ACC112 (cell line): ENCODE measurements at regions not wholly inside any gene's neighbourhood (a gene's known extent, or its start where the extent isn't known, plus 50 kb on each side); places are given as distances from the start of the nearest gene placed in this dataset.

Experiments used
- H2AFZ ChIP-seq: fragments of 200-600 bp; sonication (generic); one replicate; pipeline ENCODE4 v1.6.0; 2017; ENCODE audit warnings: antibody characterized with exemption, low read length; ENCODE audit not compliant: unreplicated experiment
- H3K27ac ChIP-seq: fragments of 200-600 bp; sonication (generic); 2 replicates; pipeline ENCODE4 v1.5.1; 2014; ENCODE audit warnings: low read depth, mild to moderate bottlenecking, antibody characterized with exemption, low read length, moderate library complexity
- H3K27me3 ChIP-seq: fragments of 200-600 bp; sonication (generic); 2 replicates; pipeline ENCODE4 v1.6.1; 2014; ENCODE audit warnings: mild to moderate bottlenecking, antibody characterized with exemption, low read length, moderate library complexity, mixed read lengths; ENCODE audit not compliant: insufficient read depth
- H3K36me3 ChIP-seq: fragments of 200-600 bp; sonication (generic); 2 replicates; pipeline ENCODE4 v1.6.1; 2016; ENCODE audit warnings: mild to moderate bottlenecking, antibody characterized with exemption, low read length, moderate library complexity, mixed read lengths; ENCODE audit not compliant: insufficient read depth
- H3K4me1 ChIP-seq: fragments of 200-600 bp; sonication (generic); one replicate; pipeline ENCODE4 v1.6.1; 2016; ENCODE audit warnings: low read length, mixed read lengths; ENCODE audit not compliant: insufficient read depth, unreplicated experiment, control insufficient read depth
- H3K4me3 ChIP-seq: fragments of 200-600 bp; sonication (generic); 2 replicates; pipeline ENCODE4 v1.5.1; 2014; ENCODE audit warnings: mild to moderate bottlenecking, low read depth, low read length
- H3K79me2 ChIP-seq: fragments of 200-600 bp; sonication (generic); one replicate; pipeline ENCODE4 v1.6.0; 2016; ENCODE audit warnings: low read length; ENCODE audit not compliant: control insufficient read depth, unreplicated experiment, insufficient read depth

GRCh38 chr1:209276321-209276720 lies 307.2 kb upstream of the CAMK1G start:
- no peaks in the 10 kb centered on the region for H3K27me3 ChIP-seq
- no peak overlapping the region for H3K4me3 ChIP-seq
- no peaks in the 10 kb centered on the region for H3K36me3 ChIP-seq
- no peaks in the 10 kb centered on the region for H3K4me1 ChIP-seq
- no peaks in the 10 kb centered on the region for H3K79me2 ChIP-seq
- no peak overlapping the region for H3K27ac ChIP-seq
- no peak overlapping the region for H2AFZ ChIP-seq

GRCh38 chr1:209277662-209278061 lies 305.9 kb upstream of the CAMK1G start:
- H3K27me3 ChIP-seq: no peaks in the 10 kb centered on the region
- no peaks in the 10 kb centered on the region for H3K36me3 ChIP-seq
- H3K4me1 ChIP-seq: no peaks in the 10 kb centered on the region
- no peak overlapping the region for H3K27ac ChIP-seq
- no peak overlapping the region for H3K4me3 ChIP-seq
- H2AFZ ChIP-seq: no peak overlapping the region
- H3K79me2 ChIP-seq: no peaks in the 10 kb centered on the region

- no peak overlapping the region for H3K27ac ChIP-seq
Observed at GRCh38 chr1:209291715-209292114, 291.8 kb upstream of the CAMK1G start.

GRCh38 chr1:209302779-209303568 lies 280.5 kb upstream of the CAMK1G start:
- no peak overlapping the region for H2AFZ ChIP-seq
- H3K4me3 ChIP-seq: no peak overlapping the region
- H3K4me1 ChIP-seq: no peaks in the 10 kb centered on the region
- H3K36me3 ChIP-seq: no peaks in the 10 kb centered on the region
- H3K79me2 ChIP-seq: no peaks in the 10 kb centered on the region
- peaks cover 74% of the 10 kb centered on the region for H3K27me3 ChIP-seq
- H3K27ac ChIP-seq: no peak overlapping the region

More at GRCh38 chr1:209291715-209292114, 291.8 kb upstream of the CAMK1G start:
- Histone ChIP-seq H3K79me2 (no peaks in the 10 kb centered on the region), H3K27me3 (peaks cover 42% of the 10 kb centered on the region), H3K4me3 (no peak overlapping the region), H2AFZ (no peak overlapping the region), H3K36me3 (no peaks in the 10 kb centered on the region), H3K4me1 (no peaks in the 10 kb centered on the region)

GRCh38 chr1:209304166-209304565 lies 279.3 kb upstream of the CAMK1G start:
- Histone ChIP-seq H3K27me3 (peaks cover 78% of the 10 kb centered on the region), H3K4me3 (no peak overlapping the region), H3K4me1 (no peaks in the 10 kb centered on the region), H3K79me2 (no peaks in the 10 kb centered on the region), H2AFZ (no peak overlapping the region), H3K27ac (no peak overlapping the region), H3K36me3 (no peaks in the 10 kb centered on the region)

GRCh38 chr1:209305221-209305954 lies 278.1 kb upstream of the CAMK1G start:
- Histone ChIP-seq H2AFZ (no peak overlapping the region), H3K27me3 (peaks cover 77% of the 10 kb centered on the region), H3K36me3 (no peaks in the 10 kb centered on the region), H3K27ac (no peak overlapping the region), H3K79me2 (no peaks in the 10 kb centered on the region), H3K4me3 (no peak overlapping the region), H3K4me1 (no peaks in the 10 kb centered on the region)

GRCh38 chr1:209307846-209308245 lies 275.7 kb upstream of the CAMK1G start:
- no peaks in the 10 kb centered on the region for H3K4me1 ChIP-seq
- peaks cover 71% of the 10 kb centered on the region for H3K27me3 ChIP-seq
- no peaks in the 10 kb centered on the region for H3K79me2 ChIP-seq
- no peak overlapping the region for H3K27ac ChIP-seq
- H3K36me3 ChIP-seq: no peaks in the 10 kb centered on the region
- H2AFZ ChIP-seq: no peak overlapping the region
- no peak overlapping the region for H3K4me3 ChIP-seq

- H2AFZ ChIP-seq: no peak overlapping the region
- H3K27me3 ChIP-seq: peaks cover 67% of the 10 kb centered on the region
- H3K36me3 ChIP-seq: no peaks in the 10 kb centered on the region
- no peak overlapping the region for H3K4me3 ChIP-seq
- no peaks in the 10 kb centered on the region for H3K79me2 ChIP-seq
- H3K4me1 ChIP-seq: no peaks in the 10 kb centered on the region
- no peak overlapping the region for H3K27ac ChIP-seq
Observed at GRCh38 chr1:209309198-209309597, 274.3 kb upstream of the CAMK1G start.

GRCh38 chr1:209311770-209312169 lies 271.7 kb upstream of the CAMK1G start:
- Histone ChIP-seq H3K4me1 (no peaks in the 10 kb centered on the region), H2AFZ (no peak overlapping the region), H3K36me3 (no peaks in the 10 kb centered on the region), H3K4me3 (no peak overlapping the region), H3K27ac (no peak overlapping the region), H3K79me2 (no peaks in the 10 kb centered on the region), H3K27me3 (peaks cover 57% of the 10 kb centered on the region)

- peaks cover 17% of the 10 kb centered on the region for H3K4me1 ChIP-seq
- H2AFZ ChIP-seq: no peak overlapping the region
- H3K27ac ChIP-seq: no peak overlapping the region
- no peaks in the 10 kb centered on the region for H3K79me2 ChIP-seq
- H3K36me3 ChIP-seq: no peaks in the 10 kb centered on the region
- H3K27me3 ChIP-seq: peaks cover 30% of the 10 kb centered on the region
- no peak overlapping the region for H3K4me3 ChIP-seq
Observed at GRCh38 chr1:209316929-209317328, 266.6 kb upstream of the CAMK1G start.
